GM12865 (cell line): ENCODE measurements at regions not wholly inside any gene's neighbourhood (a gene's known extent, or its start where the extent isn't known, plus 50 kb on each side); places are given as distances from the start of the nearest gene placed in this dataset.

Source experiments
- DNase-seq: peaks from one replicate; pipeline ENCODE4 v3.0.0; 2010; ENCODE audit warnings: low read depth
- H3K4me3 ChIP-seq: 2 replicates; pipeline ENCODE4 v1.5.1; 2011; ENCODE audit warnings: mild to moderate bottlenecking, low read depth, low read length, control low read depth
- TF ChIP-seq, protein P1 (sequence below): IDR thresholded peaks from 2 replicates; pipeline ENCODE4 v1.5.1; 2011; ENCODE audit warnings: low read length, control low read depth, low read depth, inconsistent platforms; ENCODE audit not compliant: insufficient read depth; ENCODE audit errors: missing control alignments

DNA sequence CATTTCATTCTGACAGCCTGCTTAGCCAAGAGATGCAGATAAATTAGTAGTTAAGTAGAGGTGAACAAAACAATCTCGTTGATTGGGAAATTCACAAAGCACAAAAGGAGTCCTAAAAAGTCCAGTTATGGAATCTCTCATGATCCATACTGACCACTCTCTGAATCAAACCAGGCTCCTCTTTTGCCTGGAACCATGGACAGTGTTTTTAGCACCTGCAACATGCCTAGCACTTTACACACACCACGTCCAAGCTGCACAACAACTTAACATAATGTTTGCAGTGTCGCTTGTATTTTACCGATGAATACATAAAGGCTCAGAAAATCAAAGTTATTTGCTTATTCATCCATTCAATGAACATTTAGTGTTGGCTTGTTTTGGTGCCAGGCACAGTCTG is 101.8 kb upstream of the ST8SIA2 start:
- H3K4me3 ChIP-seq = no peak overlapping the region
- TF ChIP-seq, protein P1, sequence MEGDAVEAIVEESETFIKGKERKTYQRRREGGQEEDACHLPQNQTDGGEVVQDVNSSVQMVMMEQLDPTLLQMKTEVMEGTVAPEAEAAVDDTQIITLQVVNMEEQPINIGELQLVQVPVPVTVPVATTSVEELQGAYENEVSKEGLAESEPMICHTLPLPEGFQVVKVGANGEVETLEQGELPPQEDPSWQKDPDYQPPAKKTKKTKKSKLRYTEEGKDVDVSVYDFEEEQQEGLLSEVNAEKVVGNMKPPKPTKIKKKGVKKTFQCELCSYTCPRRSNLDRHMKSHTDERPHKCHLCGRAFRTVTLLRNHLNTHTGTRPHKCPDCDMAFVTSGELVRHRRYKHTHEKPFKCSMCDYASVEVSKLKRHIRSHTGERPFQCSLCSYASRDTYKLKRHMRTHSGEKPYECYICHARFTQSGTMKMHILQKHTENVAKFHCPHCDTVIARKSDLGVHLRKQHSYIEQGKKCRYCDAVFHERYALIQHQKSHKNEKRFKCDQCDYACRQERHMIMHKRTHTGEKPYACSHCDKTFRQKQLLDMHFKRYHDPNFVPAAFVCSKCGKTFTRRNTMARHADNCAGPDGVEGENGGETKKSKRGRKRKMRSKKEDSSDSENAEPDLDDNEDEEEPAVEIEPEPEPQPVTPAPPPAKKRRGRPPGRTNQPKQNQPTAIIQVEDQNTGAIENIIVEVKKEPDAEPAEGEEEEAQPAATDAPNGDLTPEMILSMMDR = no peak
- no peak for DNase-seq

DNA sequence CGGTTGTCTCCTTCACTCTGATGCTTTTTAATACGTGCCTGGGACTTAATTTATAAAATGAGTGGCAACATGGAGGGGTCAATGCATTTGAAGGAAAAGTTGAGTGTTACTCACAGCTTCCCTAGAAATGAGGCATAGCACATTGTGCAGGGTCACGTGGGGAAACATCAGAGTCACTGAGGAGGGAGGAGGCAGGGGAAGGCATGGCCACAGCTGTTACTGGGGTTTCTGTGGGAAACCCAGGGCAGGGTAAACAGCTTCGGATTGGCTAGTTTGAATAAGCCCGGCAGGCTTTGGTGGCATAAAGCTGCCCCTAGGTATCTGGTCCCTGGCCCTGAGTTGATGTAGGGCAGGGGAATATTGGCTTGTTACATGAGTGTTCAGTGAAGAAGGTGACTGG is 98.9 kb upstream of the ST8SIA2 start:
- H3K4me3 ChIP-seq = no peak overlapping the region
- TF ChIP-seq, protein P1 = no peak
- no peak for DNase-seq

DNA sequence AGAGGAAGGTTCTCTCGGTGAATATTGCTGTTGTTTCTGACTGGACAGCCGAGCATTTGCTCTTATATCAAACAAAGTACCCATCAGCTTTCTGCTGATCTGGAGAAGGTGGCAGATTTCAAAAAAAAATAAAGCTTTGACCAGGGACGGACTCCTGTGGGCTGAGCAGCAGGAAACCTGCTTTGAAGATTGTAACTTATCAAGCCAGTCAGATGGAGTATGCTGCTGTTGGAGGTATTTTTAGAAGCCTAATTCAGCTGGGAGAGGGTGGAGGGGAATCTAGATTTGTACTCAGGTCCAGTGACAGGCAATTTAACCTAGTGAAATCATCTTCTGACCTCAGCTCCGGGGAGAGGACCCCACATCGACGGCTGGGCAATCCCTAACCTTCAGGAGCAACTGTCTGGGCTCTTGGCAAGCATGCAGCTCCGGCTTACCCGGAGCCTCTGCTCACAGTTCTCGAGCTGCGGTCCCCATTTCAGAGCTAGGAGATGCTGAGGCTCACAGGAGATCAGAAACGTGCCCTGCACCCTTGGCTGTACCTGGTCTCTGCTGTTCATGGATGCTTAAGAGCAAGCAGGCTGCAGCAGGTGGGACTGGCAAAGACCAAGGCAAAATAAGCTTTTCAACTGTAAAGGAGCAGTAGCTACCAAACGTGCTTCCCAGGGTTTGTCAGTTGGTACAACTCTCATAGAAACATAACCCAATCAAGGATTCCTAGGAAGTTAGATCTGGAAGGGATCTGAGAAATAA is 89.3 kb upstream of the ST8SIA2 start:
- no peak for DNase-seq
- TF ChIP-seq, protein P1 = no peak
- no peak overlapping the region for H3K4me3 ChIP-seq

DNA sequence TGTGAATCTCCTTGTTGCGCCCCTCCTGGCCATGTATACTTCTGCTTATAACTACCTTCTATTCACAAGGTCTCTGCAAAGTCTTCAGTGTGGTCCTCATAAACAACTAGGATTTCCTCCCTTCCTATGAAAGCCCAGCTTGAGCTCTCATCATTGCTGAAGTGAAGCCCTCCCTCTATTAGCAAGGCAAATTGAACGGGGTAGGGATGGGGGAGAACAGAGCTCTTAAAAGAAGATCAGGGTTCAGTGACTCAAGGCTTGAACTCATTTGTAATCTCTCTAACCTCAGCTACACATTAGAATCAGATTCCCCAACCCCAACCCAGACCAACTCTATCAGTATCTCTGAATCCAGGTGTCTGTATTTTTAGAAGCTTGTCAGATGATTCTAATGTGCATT is 88.3 kb upstream of the ST8SIA2 start:
- no peak overlapping the region for H3K4me3 ChIP-seq
- no peak for DNase-seq
- TF ChIP-seq, protein P1 = no peak

DNA sequence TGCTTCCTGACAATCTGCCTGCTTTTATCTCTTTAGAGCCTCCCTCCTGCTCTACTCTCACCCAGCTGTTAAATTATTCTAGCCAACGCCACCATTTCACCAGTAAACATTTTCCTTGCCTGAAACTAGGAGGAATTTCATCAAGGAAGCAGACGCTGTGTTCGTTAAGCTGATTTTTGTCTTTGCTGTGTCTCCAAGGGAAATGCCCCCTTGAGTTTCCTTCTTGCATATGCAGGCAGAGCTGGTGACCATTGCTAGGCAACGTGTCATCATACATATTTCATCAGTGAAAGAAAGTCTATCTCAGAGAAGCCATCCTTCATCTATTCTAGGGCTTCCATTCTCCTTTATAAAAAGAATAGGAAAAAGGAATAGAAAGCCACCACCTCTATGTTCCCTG is 87.0 kb upstream of the ST8SIA2 start:
- peak; percentile 15 for DNase-seq
- TF ChIP-seq, protein P1 = no peak
- no peak overlapping the region for H3K4me3 ChIP-seq

DNA sequence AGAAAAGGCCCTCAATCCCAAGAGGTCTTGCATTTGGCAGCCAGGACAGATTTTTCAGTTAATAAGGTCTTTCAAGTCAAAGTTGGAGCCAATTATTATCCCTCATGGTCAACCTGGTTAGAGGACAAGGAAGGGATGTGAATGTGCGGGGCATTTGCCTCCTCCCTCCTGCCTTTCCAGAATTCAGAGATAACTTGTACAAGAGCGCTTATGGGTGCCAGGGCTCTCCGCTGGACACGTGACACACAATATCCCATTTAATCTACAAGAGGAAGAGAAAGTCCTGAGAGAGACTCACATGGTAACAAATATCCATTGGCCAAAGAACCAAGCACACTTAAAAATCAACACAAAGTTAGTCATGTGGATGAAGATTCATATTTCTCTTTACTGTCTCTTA is 78.5 kb upstream of the ST8SIA2 start:
- TF ChIP-seq, protein P1 = no peak
- no peak for DNase-seq
- H3K4me3 ChIP-seq = no peak overlapping the region
